Body of pancreas (tissue), 4 donors: ENCODE measurements at regions not wholly inside any gene's neighbourhood (a gene's known extent, or its start where the extent isn't known, plus 50 kb on each side); places are given as distances from the start of the nearest gene placed in this dataset.

Source experiments
- POLR2A ChIP-seq, 3 donors: fragments of 450-650 bp; IDR thresholded peaks; one replicate each; pipeline ENCODE4 v1.6.1; 2016; ENCODE audit warnings: antibody characterized with exemption in 3 of 3, mild to moderate bottlenecking in 2 of 3
- TF ChIP-seq, protein P1 (sequence below), 7 experiments: fragments of 450-650 bp in 4 of 7; fragments of 200-600 bp in 3 of 7; sonication (generic) in 3 of 7; IDR thresholded peaks; one replicate each; pipeline ENCODE4 v1.5.1; 2016 to 2019; ENCODE audit warnings: antibody characterized with exemption in 7 of 7

DNA sequence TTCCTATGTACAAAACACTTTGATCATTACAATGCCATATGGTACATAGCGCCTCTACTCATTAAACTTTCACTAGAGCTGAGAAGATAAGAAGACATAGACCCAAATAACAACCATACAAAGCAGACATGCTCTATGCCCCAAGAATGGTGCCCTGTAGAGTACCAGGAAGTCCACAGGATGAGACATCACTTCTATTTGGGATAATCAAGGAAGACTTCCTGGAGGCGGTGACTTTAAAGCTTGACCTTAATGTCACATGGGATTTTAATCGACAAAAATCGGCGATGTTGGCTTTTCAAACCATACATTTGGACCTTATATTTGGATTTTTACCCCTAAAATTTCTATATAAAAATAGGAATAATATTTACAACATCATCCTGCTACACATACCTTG, 224.3 kb upstream of the MAP3K1 start:
- TF ChIP-seq, protein P1, sequence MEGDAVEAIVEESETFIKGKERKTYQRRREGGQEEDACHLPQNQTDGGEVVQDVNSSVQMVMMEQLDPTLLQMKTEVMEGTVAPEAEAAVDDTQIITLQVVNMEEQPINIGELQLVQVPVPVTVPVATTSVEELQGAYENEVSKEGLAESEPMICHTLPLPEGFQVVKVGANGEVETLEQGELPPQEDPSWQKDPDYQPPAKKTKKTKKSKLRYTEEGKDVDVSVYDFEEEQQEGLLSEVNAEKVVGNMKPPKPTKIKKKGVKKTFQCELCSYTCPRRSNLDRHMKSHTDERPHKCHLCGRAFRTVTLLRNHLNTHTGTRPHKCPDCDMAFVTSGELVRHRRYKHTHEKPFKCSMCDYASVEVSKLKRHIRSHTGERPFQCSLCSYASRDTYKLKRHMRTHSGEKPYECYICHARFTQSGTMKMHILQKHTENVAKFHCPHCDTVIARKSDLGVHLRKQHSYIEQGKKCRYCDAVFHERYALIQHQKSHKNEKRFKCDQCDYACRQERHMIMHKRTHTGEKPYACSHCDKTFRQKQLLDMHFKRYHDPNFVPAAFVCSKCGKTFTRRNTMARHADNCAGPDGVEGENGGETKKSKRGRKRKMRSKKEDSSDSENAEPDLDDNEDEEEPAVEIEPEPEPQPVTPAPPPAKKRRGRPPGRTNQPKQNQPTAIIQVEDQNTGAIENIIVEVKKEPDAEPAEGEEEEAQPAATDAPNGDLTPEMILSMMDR (IDR thresholded peaks at IDR 0.05) = no peak
- TF ChIP-seq POLR2A (IDR thresholded peaks at IDR 0.05) = no peak
